ENCODE measurements at regions not wholly inside any gene's neighbourhood (a gene's known extent, or its start where the extent isn't known, plus 50 kb on each side); places are given as distances from the start of the nearest gene placed in this dataset.
"Not testable (repeated sequence)": the region's sequence is repeated elsewhere in the genome, so short reads cannot be mapped to it uniquely, and the experiment has no call there.

- intact Hi-C loops (cut with DNase I), result no loop called here
- 71% methylated on average over 1 of the region's 1 CpG for WGBS (ENCODE audit: insufficient coverage, low coverage, low lambda C conversion rate, missing lambda C conversion rate)
- H3K9me3 ChIP-seq, result no peaks in the 10 kb centered on the region
- no peaks in the 10 kb centered on the region for H3K4me1 ChIP-seq
- H3K36me3 ChIP-seq, result no peaks in the 10 kb centered on the region
- no peak for ATAC-seq
- no peak for DNase-seq
- H3K27ac ChIP-seq, result no peak overlapping the region
- H3K4me3 ChIP-seq, result no peak overlapping the region
- TF ChIP-seq POLR2A (IDR thresholded peaks at IDR 0.05), result no peak
- TF ChIP-seq, protein P1, sequence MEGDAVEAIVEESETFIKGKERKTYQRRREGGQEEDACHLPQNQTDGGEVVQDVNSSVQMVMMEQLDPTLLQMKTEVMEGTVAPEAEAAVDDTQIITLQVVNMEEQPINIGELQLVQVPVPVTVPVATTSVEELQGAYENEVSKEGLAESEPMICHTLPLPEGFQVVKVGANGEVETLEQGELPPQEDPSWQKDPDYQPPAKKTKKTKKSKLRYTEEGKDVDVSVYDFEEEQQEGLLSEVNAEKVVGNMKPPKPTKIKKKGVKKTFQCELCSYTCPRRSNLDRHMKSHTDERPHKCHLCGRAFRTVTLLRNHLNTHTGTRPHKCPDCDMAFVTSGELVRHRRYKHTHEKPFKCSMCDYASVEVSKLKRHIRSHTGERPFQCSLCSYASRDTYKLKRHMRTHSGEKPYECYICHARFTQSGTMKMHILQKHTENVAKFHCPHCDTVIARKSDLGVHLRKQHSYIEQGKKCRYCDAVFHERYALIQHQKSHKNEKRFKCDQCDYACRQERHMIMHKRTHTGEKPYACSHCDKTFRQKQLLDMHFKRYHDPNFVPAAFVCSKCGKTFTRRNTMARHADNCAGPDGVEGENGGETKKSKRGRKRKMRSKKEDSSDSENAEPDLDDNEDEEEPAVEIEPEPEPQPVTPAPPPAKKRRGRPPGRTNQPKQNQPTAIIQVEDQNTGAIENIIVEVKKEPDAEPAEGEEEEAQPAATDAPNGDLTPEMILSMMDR (IDR thresholded peaks at IDR 0.05), result no peak
- H3K27me3 ChIP-seq, result no peaks in the 10 kb centered on the region
These were observed 281.3 kb upstream of the NPAP1 start for GRCh38 chr15:24394303-24394702.

GRCh38 chr15:24412649-24413048 lies 262.9 kb upstream of the NPAP1 start:
- ATAC-seq; DNase-seq; intact Hi-C loops (cut with DNase I); H3K9me3 ChIP-seq; H3K4me3 ChIP-seq; H3K4me1 ChIP-seq; H3K27ac ChIP-seq; H3K36me3 ChIP-seq; H3K27me3 ChIP-seq: not testable (repeated sequence)
- WGBS (ENCODE audit: insufficient coverage, low coverage, low lambda C conversion rate, missing lambda C conversion rate), result 31% methylated on average over 1 of the region's 1 CpG

- H3K9me3 ChIP-seq; intact Hi-C loops (cut with DNase I); H3K27me3 ChIP-seq; DNase-seq; H3K4me1 ChIP-seq; H3K27ac ChIP-seq; H3K4me3 ChIP-seq; H3K36me3 ChIP-seq: not testable (repeated sequence)
- WGBS (ENCODE audit: insufficient coverage, low coverage, low lambda C conversion rate, missing lambda C conversion rate), result 49% methylated on average over 6 of the region's 20 CpGs
- ATAC-seq, result peak in 1 of 4 donors; percentile 36
These were observed 249.1 kb upstream of the NPAP1 start for GRCh38 chr15:24426286-24427054.

GRCh38 chr15:24427055-24427400 lies 248.5 kb upstream of the NPAP1 start:
- H3K27me3 ChIP-seq; H3K9me3 ChIP-seq; DNase-seq; intact Hi-C loops (cut with DNase I); H3K36me3 ChIP-seq; H3K4me1 ChIP-seq; H3K4me3 ChIP-seq; H3K27ac ChIP-seq: not testable (repeated sequence)
- 28% methylated on average over 10 of the region's 26 CpGs for WGBS (ENCODE audit: insufficient coverage, low coverage, low lambda C conversion rate, missing lambda C conversion rate)
- ATAC-seq, result peak in 1 of 4 donors; percentile 44

GRCh38 chr15:24435075-24435820 lies 240.3 kb upstream of the NPAP1 start:
- H3K27me3 ChIP-seq; H3K4me3 ChIP-seq; ATAC-seq; H3K36me3 ChIP-seq; H3K9me3 ChIP-seq; H3K4me1 ChIP-seq; DNase-seq; intact Hi-C loops (cut with DNase I); H3K27ac ChIP-seq: not testable (repeated sequence)
- no CpG with 5 or more reads among the region's 2 CpGs for WGBS (ENCODE audit: insufficient coverage, low coverage, low lambda C conversion rate, missing lambda C conversion rate)

- H3K4me1 ChIP-seq; intact Hi-C loops (cut with DNase I); H3K4me3 ChIP-seq; DNase-seq; H3K27ac ChIP-seq; ATAC-seq; H3K27me3 ChIP-seq; H3K36me3 ChIP-seq; H3K9me3 ChIP-seq: not testable (repeated sequence)
- 24% methylated on average over 4 of the region's 5 CpGs for WGBS (ENCODE audit: insufficient coverage, low coverage, low lambda C conversion rate, missing lambda C conversion rate)
These were observed 238.3 kb upstream of the NPAP1 start for GRCh38 chr15:24437270-24437669.

DNA sequence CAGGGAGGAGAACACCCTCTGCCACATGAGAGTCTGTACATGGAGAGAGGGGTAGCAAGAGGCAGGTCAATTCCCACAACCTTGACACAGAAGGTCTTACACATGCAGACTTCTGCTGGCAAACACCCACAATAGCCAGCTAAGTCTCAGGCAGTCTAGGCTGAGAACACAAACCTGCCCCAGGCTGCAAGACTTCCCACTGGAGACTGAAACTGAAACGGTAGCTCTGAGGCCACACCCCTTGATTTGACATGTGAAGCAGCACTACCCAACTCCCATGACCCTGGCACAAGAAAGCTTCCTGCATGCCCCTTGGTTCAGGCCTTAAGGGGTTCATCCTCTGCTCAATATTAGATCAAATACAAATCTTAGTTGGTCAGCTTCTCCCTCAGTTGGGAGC lies 237.8 kb upstream of the NPAP1 start:
- H3K9me3 ChIP-seq; H3K27me3 ChIP-seq; H3K27ac ChIP-seq; ATAC-seq; intact Hi-C loops (cut with DNase I); H3K36me3 ChIP-seq; H3K4me1 ChIP-seq; H3K4me3 ChIP-seq; DNase-seq: not testable (repeated sequence)
- WGBS (ENCODE audit: insufficient coverage, low coverage, low lambda C conversion rate, missing lambda C conversion rate), result no CpG with 5 or more reads among the region's 1 CpG

DNA sequence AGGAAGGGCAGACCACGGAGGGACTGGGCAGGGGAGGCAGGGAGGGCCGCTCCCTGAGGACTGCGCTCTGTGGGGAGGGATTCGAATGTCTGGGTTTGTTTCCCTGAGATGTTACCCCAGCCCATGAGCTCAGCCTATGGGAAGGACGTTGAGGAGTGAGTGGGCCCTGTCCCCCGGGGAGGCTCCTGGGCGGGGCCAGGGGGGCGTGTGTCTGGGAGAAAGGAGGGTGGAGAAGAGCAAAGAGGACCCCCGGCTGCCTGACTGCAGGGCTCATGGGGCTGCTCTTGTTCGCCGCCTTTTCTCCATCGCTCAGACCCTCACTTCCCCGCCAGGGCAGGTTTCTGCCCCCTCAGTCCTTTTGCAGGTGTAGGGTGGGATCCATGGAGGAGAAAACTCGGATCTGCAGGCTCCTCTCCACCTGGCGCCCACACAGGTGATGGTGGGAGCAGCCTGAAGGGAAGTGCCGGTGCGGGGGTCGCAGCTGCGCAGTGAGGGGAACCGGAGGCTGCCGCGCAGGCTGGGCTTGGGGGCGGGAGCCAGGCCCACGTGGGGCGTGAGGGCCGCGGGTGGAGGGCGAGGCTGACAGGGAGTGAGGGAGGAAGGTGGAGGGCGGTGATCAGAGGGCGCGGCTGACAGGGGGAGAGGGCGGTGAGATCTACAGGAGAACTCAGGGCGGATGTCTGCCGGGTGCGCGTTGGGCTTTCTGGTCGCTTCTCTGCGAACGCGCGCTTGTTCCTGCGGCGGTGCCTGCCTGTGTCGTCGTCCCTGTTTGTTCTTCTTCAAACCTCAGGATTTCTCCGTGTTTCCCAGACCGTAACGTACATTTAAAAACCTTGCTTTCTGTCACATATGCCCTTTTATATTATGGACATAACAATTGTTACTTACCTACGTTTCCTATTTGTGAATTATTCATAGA lies 198.2 kb upstream of the NPAP1 start:
- H3K4me1 ChIP-seq; intact Hi-C loops (cut with DNase I); H3K36me3 ChIP-seq; H3K9me3 ChIP-seq; H3K27ac ChIP-seq; DNase-seq; H3K27me3 ChIP-seq; H3K4me3 ChIP-seq: not testable (repeated sequence)
- peak in 2 of 4 donors; percentile 17 to 54 for ATAC-seq
- 24% methylated on average over 18 of the region's 49 CpGs for WGBS (ENCODE audit: insufficient coverage, low coverage, low lambda C conversion rate, missing lambda C conversion rate)

GRCh38 chr15:24485885-24486567 lies 189.5 kb upstream of the NPAP1 start:
- intact Hi-C loops (cut with DNase I); H3K36me3 ChIP-seq; H3K9me3 ChIP-seq; H3K27me3 ChIP-seq; H3K27ac ChIP-seq; H3K4me3 ChIP-seq; H3K4me1 ChIP-seq; DNase-seq: not testable (repeated sequence)
- WGBS (ENCODE audit: insufficient coverage, low coverage, low lambda C conversion rate, missing lambda C conversion rate), result 47% methylated on average over 2 of the region's 14 CpGs
- ATAC-seq, result peak in 2 of 4 donors; percentile 20 to 34

All from right lobe of liver (tissue), 6 donors.